ENCODE measurements at regions not wholly inside any gene's neighbourhood (a gene's known extent, or its start where the extent isn't known, plus 50 kb on each side); places are given as distances from the start of the nearest gene placed in this dataset.

GRCh38 chrX:129239371-129239770 is 283.9 kb downstream of the SMARCA1 start:
- no peak overlapping the region for H3K4me3 Mint-ChIP-seq
- no peak for DNase-seq
- no peaks in the 10 kb centered on the region for H3K36me3 Mint-ChIP-seq
- no peaks in the 10 kb centered on the region for H3K4me1 Mint-ChIP-seq
- no peaks in the 10 kb centered on the region for H3K9me3 Mint-ChIP-seq
- no peak overlapping the region for H3K27ac Mint-ChIP-seq
- peaks cover 0 to 5% (median 0%) of the 10 kb centered on the region in 3 donors for H3K27me3 Mint-ChIP-seq (ENCODE audit: low read depth in 3 of 3)

- Mint-ChIP-seq H3K36me3 (no peaks in the 10 kb centered on the region), H3K9me3 (no peaks in the 10 kb centered on the region), H3K27ac (no peak overlapping the region), H3K4me3 (no peak overlapping the region), H3K27me3 (ENCODE audit: low read depth in 3 of 3) (peaks cover 0 to 11% (median 0%) of the 10 kb centered on the region in 3 donors), H3K4me1 (no peaks in the 10 kb centered on the region)
- DNase-seq = no peak
These were observed 285.3 kb downstream of the SMARCA1 start for GRCh38 chrX:129238011-129238410.

- Mint-ChIP-seq H3K9me3 (no peaks in the 10 kb centered on the region), H3K27me3 (ENCODE audit: low read depth in 3 of 3) (peaks cover 0 to 8% (median 0%) of the 10 kb centered on the region in 3 donors), H3K27ac (no peak overlapping the region), H3K4me3 (no peak overlapping the region), H3K4me1 (no peaks in the 10 kb centered on the region), H3K36me3 (no peaks in the 10 kb centered on the region)
- no peak for DNase-seq
These were observed 287.4 kb downstream of the SMARCA1 start for GRCh38 chrX:129235903-129236302.

- H3K9me3 Mint-ChIP-seq = no peaks in the 10 kb centered on the region
- no peak for DNase-seq
- H3K4me3 Mint-ChIP-seq = no peak overlapping the region
- H3K36me3 Mint-ChIP-seq = no peaks in the 10 kb centered on the region
- no peak overlapping the region for H3K27ac Mint-ChIP-seq
- peaks cover 0 to 8% (median 0%) of the 10 kb centered on the region in 3 donors for H3K27me3 Mint-ChIP-seq (ENCODE audit: low read depth in 3 of 3)
- no peaks in the 10 kb centered on the region for H3K4me1 Mint-ChIP-seq
These were observed 289.5 kb downstream of the SMARCA1 start for GRCh38 chrX:129233786-129234185.

GRCh38 chrX:129230850-129231512 is 292.3 kb downstream of the SMARCA1 start:
- Mint-ChIP-seq H3K9me3 (peaks cover 0 to under 1% (median 0%) of the 10 kb centered on the region in 6 donors), H3K4me1 (no peaks in the 10 kb centered on the region), H3K27ac (no peak overlapping the region), H3K27me3 (ENCODE audit: low read depth in 3 of 3) (peaks cover 0 to 7% (median under 1%) of the 10 kb centered on the region in 3 donors), H3K4me3 (no peak overlapping the region), H3K36me3 (no peaks in the 10 kb centered on the region)
- DNase-seq = no peak

GRCh38 chrX:129230168-129230567 is 293.1 kb downstream of the SMARCA1 start:
- peaks cover 0 to 7% (median 2%) of the 10 kb centered on the region in 3 donors for H3K27me3 Mint-ChIP-seq (ENCODE audit: low read depth in 3 of 3)
- no peak overlapping the region for H3K27ac Mint-ChIP-seq
- H3K4me3 Mint-ChIP-seq = no peak overlapping the region
- H3K4me1 Mint-ChIP-seq = no peaks in the 10 kb centered on the region
- no peak for DNase-seq
- H3K36me3 Mint-ChIP-seq = no peaks in the 10 kb centered on the region
- H3K9me3 Mint-ChIP-seq = peaks cover 0 to 2% (median 0%) of the 10 kb centered on the region in 6 donors

- Mint-ChIP-seq H3K27ac (no peak overlapping the region), H3K9me3 (peaks cover 0 to 2% (median 0%) of the 10 kb centered on the region in 6 donors), H3K27me3 (ENCODE audit: low read depth in 3 of 3) (peaks cover 0 to 2% (median 0%) of the 10 kb centered on the region in 3 donors), H3K4me1 (no peaks in the 10 kb centered on the region), H3K4me3 (no peak overlapping the region), H3K36me3 (no peaks in the 10 kb centered on the region)
- DNase-seq = no peak
These were observed 295.9 kb downstream of the SMARCA1 start for GRCh38 chrX:129227366-129227765.

- H3K27me3 Mint-ChIP-seq (ENCODE audit: low read depth in 3 of 3) = peaks cover 0 to 3% (median 2%) of the 10 kb centered on the region in 3 donors
- no peaks in the 10 kb centered on the region for H3K4me1 Mint-ChIP-seq
- no peak overlapping the region for H3K27ac Mint-ChIP-seq
- no peak overlapping the region for H3K4me3 Mint-ChIP-seq
- DNase-seq = no peak
- no peaks in the 10 kb centered on the region for H3K9me3 Mint-ChIP-seq
- no peaks in the 10 kb centered on the region for H3K36me3 Mint-ChIP-seq
These were observed 329.9 kb downstream of the SMARCA1 start for GRCh38 chrX:129193357-129193756.

GRCh38 chrX:129188231-129188630 is 335.1 kb downstream of the SMARCA1 start:
- peaks cover 0 to 2% (median 0%) of the 10 kb centered on the region in 3 donors for H3K27me3 Mint-ChIP-seq (ENCODE audit: low read depth in 3 of 3)
- no peak for DNase-seq
- H3K4me3 Mint-ChIP-seq = no peak overlapping the region
- H3K27ac Mint-ChIP-seq = no peak overlapping the region
- no peaks in the 10 kb centered on the region for H3K9me3 Mint-ChIP-seq
- H3K36me3 Mint-ChIP-seq = no peaks in the 10 kb centered on the region
- H3K4me1 Mint-ChIP-seq = no peaks in the 10 kb centered on the region

- no peak for DNase-seq
- Mint-ChIP-seq H3K36me3 (no peaks in the 10 kb centered on the region), H3K9me3 (peaks cover 0 to 6% (median 0%) of the 10 kb centered on the region in 6 donors), H3K27ac (no peak overlapping the region), H3K4me3 (no peak overlapping the region), H3K4me1 (no peaks in the 10 kb centered on the region), H3K27me3 (ENCODE audit: low read depth in 3 of 3) (peaks cover 1 to 11% (median 6%) of the 10 kb centered on the region in 3 donors)
These were observed 346.6 kb downstream of the SMARCA1 start for GRCh38 chrX:129176710-129177109.

- H3K36me3 Mint-ChIP-seq = no peaks in the 10 kb centered on the region
- peaks cover 0 to 5% (median under 1%) of the 10 kb centered on the region in 6 donors for H3K9me3 Mint-ChIP-seq
- no peak overlapping the region for H3K4me3 Mint-ChIP-seq
- H3K4me1 Mint-ChIP-seq = no peaks in the 10 kb centered on the region
- H3K27ac Mint-ChIP-seq = no peak overlapping the region
- H3K27me3 Mint-ChIP-seq (ENCODE audit: low read depth in 3 of 3) = peaks cover 0 to 3% (median 3%) of the 10 kb centered on the region in 3 donors
- no peak for DNase-seq
These were observed 362.2 kb downstream of the SMARCA1 start for GRCh38 chrX:129161108-129161507.

GRCh38 chrX:129158505-129158904 is 364.8 kb downstream of the SMARCA1 start:
- no peak for DNase-seq
- H3K9me3 Mint-ChIP-seq = peaks cover 0 to 5% (median 0%) of the 10 kb centered on the region in 6 donors
- H3K4me1 Mint-ChIP-seq = no peaks in the 10 kb centered on the region
- no peak overlapping the region for H3K4me3 Mint-ChIP-seq
- no peak overlapping the region for H3K27ac Mint-ChIP-seq
- H3K36me3 Mint-ChIP-seq = no peaks in the 10 kb centered on the region
- H3K27me3 Mint-ChIP-seq (ENCODE audit: low read depth in 3 of 3) = peaks cover 0 to 3% (median 3%) of the 10 kb centered on the region in 3 donors

GRCh38 chrX:129145840-129146272 is 377.4 kb downstream of the SMARCA1 start:
- Mint-ChIP-seq H3K4me3 (no peak overlapping the region), H3K27me3 (ENCODE audit: low read depth in 3 of 3) (peaks cover 0 to 8% (median 0%) of the 10 kb centered on the region in 3 donors), H3K9me3 (no peaks in the 10 kb centered on the region), H3K27ac (no peak overlapping the region), H3K36me3 (no peaks in the 10 kb centered on the region), H3K4me1 (no peaks in the 10 kb centered on the region)
- no peak for DNase-seq

- Mint-ChIP-seq H3K36me3 (no peaks in the 10 kb centered on the region), H3K27ac (no peak overlapping the region), H3K9me3 (no peaks in the 10 kb centered on the region), H3K4me3 (no peak overlapping the region), H3K27me3 (ENCODE audit: low read depth in 3 of 3) (peaks cover 0 to 6% (median 0%) of the 10 kb centered on the region in 3 donors), H3K4me1 (no peaks in the 10 kb centered on the region)
- no peak for DNase-seq
These were observed 377.9 kb downstream of the SMARCA1 start for GRCh38 chrX:129145385-129145784.

Data from immature natural killer cell (primary cell).